SK-N-SH treated with all-trans-retinoic acid at 6 μM for 48 hours (cell line): ENCODE measurements at regions not wholly inside any gene's neighbourhood (a gene's known extent, or its start where the extent isn't known, plus 50 kb on each side); places are given as distances from the start of the nearest gene placed in this dataset.

Experiments
- ATAC-seq: fragments of 200-7000 bp; cut with Tn5 transposase; 3 replicates; pipeline ENCODE4 v1.9.1; 2020; ENCODE audit warnings: mild to moderate bottlenecking, moderate library complexity
- ARNTL ChIP-seq: fragments of 450-650 bp; formaldehyde crosslinking; IDR thresholded peaks from 2 replicates; pipeline ENCODE4 v1.5.0; 2020; ENCODE audit warnings: low read depth, mild to moderate bottlenecking, moderate library complexity, borderline replicate concordance
- BACH2 ChIP-seq: fragments of 250-450 bp; sonication (Bioruptor Pico); IDR thresholded peaks from 2 replicates; pipeline ENCODE4 v1.9.0; 2021; ENCODE audit warnings: mild to moderate bottlenecking, borderline replicate concordance
- CSDC2 ChIP-seq: fragments of 250-450 bp; sonication (Bioruptor Pico); IDR thresholded peaks from 2 replicates; pipeline ENCODE4 v1.5.0; 2020; ENCODE audit warnings: mild to moderate bottlenecking, moderate library complexity
- ESRRG ChIP-seq: fragments of 250-450 bp; sonication (Bioruptor Pico); IDR thresholded peaks from 2 replicates; pipeline ENCODE4 v1.6.1; 2021; ENCODE audit warnings: mild to moderate bottlenecking
- GLIS3 ChIP-seq: fragments of 250-450 bp; sonication (Bioruptor Pico); IDR thresholded peaks from 2 replicates; pipeline ENCODE4 v1.5.0; 2020; ENCODE audit warnings: mild to moderate bottlenecking, moderate library complexity
- ISL1 ChIP-seq: fragments of 250-450 bp; sonication (Bioruptor Pico); IDR thresholded peaks from 2 replicates; pipeline ENCODE4 v2.1.2; 2022; ENCODE audit warnings: mild to moderate bottlenecking, moderate library complexity
- OSR1 ChIP-seq: fragments of 250-450 bp; sonication (Bioruptor Pico); IDR thresholded peaks from 2 replicates; pipeline ENCODE4 v1.8.0; 2022; ENCODE audit warnings: moderate library complexity, mild to moderate bottlenecking, inconsistent platforms
- POU6F1 ChIP-seq: fragments of 250-450 bp; sonication (Bioruptor Pico); IDR thresholded peaks from 2 replicates; pipeline ENCODE4 v1.8.0; 2021; ENCODE audit warnings: low read depth, mild to moderate bottlenecking, moderate library complexity, borderline replicate concordance
- PPARA ChIP-seq: fragments of 250-450 bp; sonication (Bioruptor Pico); IDR thresholded peaks from 2 replicates; pipeline ENCODE4 v1.5.0; 2020; ENCODE audit warnings: mild to moderate bottlenecking, borderline replicate concordance
- RARB ChIP-seq: fragments of 250-450 bp; sonication (Bioruptor Pico); IDR thresholded peaks from 2 replicates; pipeline ENCODE4 v1.8.0; 2021; ENCODE audit warnings: mild to moderate bottlenecking, moderate library complexity
- SNAI2 ChIP-seq: fragments of 250-450 bp; sonication (Bioruptor Pico); IDR thresholded peaks from 2 replicates; pipeline ENCODE4 v1.5.0; 2020; ENCODE audit warnings: mild to moderate bottlenecking, moderate library complexity
- TCF4 ChIP-seq: fragments of 250-450 bp; sonication (Bioruptor Pico); IDR thresholded peaks from 2 replicates; pipeline ENCODE4 v1.8.0; 2021; ENCODE audit warnings: mild to moderate bottlenecking, moderate library complexity, borderline replicate concordance
- TOX ChIP-seq: fragments of 250-450 bp; sonication (Bioruptor Pico); IDR thresholded peaks from 2 replicates; pipeline ENCODE4 v1.8.0; 2021; ENCODE audit warnings: mild to moderate bottlenecking, moderate library complexity, borderline replicate concordance
- TSHZ2 ChIP-seq: fragments of 250-450 bp; sonication (Bioruptor Pico); IDR thresholded peaks from 2 replicates; pipeline ENCODE4 v1.5.0; 2020; ENCODE audit warnings: mild to moderate bottlenecking, moderate library complexity
- ZC3H10 ChIP-seq: fragments of 250-450 bp; sonication (Bioruptor Pico); IDR thresholded peaks from 2 replicates; pipeline ENCODE4 v1.5.1; 2021; ENCODE audit warnings: mild to moderate bottlenecking, moderate library complexity
- ZFP3 ChIP-seq: fragments of 250-450 bp; sonication (Bioruptor Pico); IDR thresholded peaks from 2 replicates; pipeline ENCODE4 v1.5.0; 2020; ENCODE audit warnings: mild to moderate bottlenecking, moderate library complexity
- ZFP30 ChIP-seq: fragments of 450-650 bp; formaldehyde crosslinking; IDR thresholded peaks from 2 replicates; pipeline ENCODE4 v1.5.0; 2022; ENCODE audit warnings: mild to moderate bottlenecking, moderate library complexity
- ZNF565 ChIP-seq: fragments of 450-650 bp; formaldehyde crosslinking; conservative IDR thresholded peaks from 2 replicates; pipeline ENCODE4 v1.5.0; 2020; ENCODE audit warnings: low read depth, mild to moderate bottlenecking, moderate library complexity
- ZNF70 ChIP-seq: fragments of 450-650 bp; formaldehyde crosslinking; IDR thresholded peaks from 2 replicates; pipeline ENCODE4 v1.5.0; 2020; ENCODE audit warnings: mild to moderate bottlenecking, moderate library complexity
- ZNF8 ChIP-seq: fragments of 450-650 bp; formaldehyde crosslinking; IDR thresholded peaks from 2 replicates; pipeline ENCODE4 v1.5.0; 2020; ENCODE audit warnings: mild to moderate bottlenecking, moderate library complexity
- TF ChIP-seq, protein P1 (sequence below): fragments of 250-450 bp; sonication (Bioruptor Pico); IDR thresholded peaks from 2 replicates; pipeline ENCODE4 v1.5.1; 2020; ENCODE audit warnings: low read depth, mild to moderate bottlenecking, moderate library complexity

DNA sequence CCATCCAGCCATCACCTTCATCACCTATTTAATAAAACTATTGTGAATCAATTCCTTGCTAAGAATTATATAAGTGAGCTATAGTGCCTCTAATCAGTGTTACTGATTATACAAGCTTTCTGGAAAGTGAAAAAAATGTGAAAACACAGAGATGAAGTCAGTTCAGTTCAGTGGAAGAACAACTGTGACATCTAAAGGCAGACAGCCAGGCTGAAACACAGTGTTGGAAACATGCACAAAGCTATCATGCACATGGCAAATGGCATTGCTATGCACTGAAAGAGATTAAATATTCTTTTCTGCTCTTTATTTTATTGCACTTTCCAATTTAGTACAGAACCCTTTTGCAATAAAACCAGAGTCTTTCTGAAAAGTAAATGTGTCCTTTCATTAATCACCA lies 294.0 kb downstream of the RBM26 start (continued):
- TF ChIP-seq POU6F1 (CRISPR knock-in tag) (no peak), ESRRG (CRISPR knock-in tag) (no peak), ZC3H10 (CRISPR knock-in tag) (no peak), PPARA (CRISPR knock-in tag) (no peak), ISL1 (CRISPR knock-in tag) (no peak), ZFP3 (no peak), TSHZ2 (CRISPR knock-in tag) (no peak), ARNTL (CRISPR knock-in tag) (no peak)
- TF ChIP-seq, all 23 proteins: peak for 0

GRCh38 chr13:79108914-79109643 lies 297.0 kb downstream of the RBM26 start:
- ATAC-seq = no peak
- TF ChIP-seq, protein P1, sequence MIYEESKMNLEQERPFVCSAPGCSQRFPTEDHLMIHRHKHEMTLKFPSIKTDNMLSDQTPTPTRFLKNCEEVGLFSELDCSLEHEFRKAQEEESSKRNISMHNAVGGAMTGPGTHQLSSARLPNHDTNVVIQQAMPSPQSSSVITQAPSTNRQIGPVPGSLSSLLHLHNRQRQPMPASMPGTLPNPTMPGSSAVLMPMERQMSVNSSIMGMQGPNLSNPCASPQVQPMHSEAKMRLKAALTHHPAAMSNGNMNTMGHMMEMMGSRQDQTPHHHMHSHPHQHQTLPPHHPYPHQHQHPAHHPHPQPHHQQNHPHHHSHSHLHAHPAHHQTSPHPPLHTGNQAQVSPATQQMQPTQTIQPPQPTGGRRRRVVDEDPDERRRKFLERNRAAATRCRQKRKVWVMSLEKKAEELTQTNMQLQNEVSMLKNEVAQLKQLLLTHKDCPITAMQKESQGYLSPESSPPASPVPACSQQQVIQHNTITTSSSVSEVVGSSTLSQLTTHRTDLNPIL (CRISPR knock-in tag) = no peak
- TF ChIP-seq ZNF70 = no peak
- TF ChIP-seq TOX = no peak
- no peak for TF ChIP-seq POU6F1 (CRISPR knock-in tag)
- TF ChIP-seq ZNF8 = no peak
- no peak for TF ChIP-seq GLIS3 (CRISPR knock-in tag)
- no peak for TF ChIP-seq ZNF565 (CRISPR knock-in tag)
- no peak for TF ChIP-seq CSDC2 (CRISPR knock-in tag)
- TF ChIP-seq ZFP3 = no peak
- no peak for TF ChIP-seq ZFP30 (CRISPR knock-in tag)
- no peak for TF ChIP-seq RARB (CRISPR knock-in tag)
- no peak for TF ChIP-seq OSR1 (CRISPR knock-in tag)
- TF ChIP-seq BACH2 (CRISPR knock-in tag) = no peak
- TF ChIP-seq SNAI2 (CRISPR knock-in tag) = no peak
- TF ChIP-seq ARNTL (CRISPR knock-in tag) = no peak
- TF ChIP-seq ESRRG (CRISPR knock-in tag) = no peak
- TF ChIP-seq ZC3H10 (CRISPR knock-in tag) = no peak
- TF ChIP-seq TCF4 (CRISPR knock-in tag) = no peak

GRCh38 chr13:79098596-79098995 lies 307.5 kb downstream of the RBM26 start:
- TF ChIP-seq RARB (CRISPR knock-in tag) = no peak
- no peak for TF ChIP-seq SNAI2 (CRISPR knock-in tag)
- TF ChIP-seq ZC3H10 (CRISPR knock-in tag) = no peak
- TF ChIP-seq TCF4 (CRISPR knock-in tag) = no peak
- no peak for TF ChIP-seq CSDC2 (CRISPR knock-in tag)
- no peak for TF ChIP-seq OSR1 (CRISPR knock-in tag)
- no peak for TF ChIP-seq GLIS3 (CRISPR knock-in tag)
- TF ChIP-seq ZFP3 = no peak
- TF ChIP-seq ZFP30 (CRISPR knock-in tag) = no peak
- TF ChIP-seq ZNF8 = no peak
- TF ChIP-seq ESRRG (CRISPR knock-in tag) = no peak
- no peak for TF ChIP-seq ZNF70
- TF ChIP-seq PPARA (CRISPR knock-in tag) = no peak
- TF ChIP-seq POU6F1 (CRISPR knock-in tag) = no peak

More at GRCh38 chr13:79098596-79098995, 307.5 kb downstream of the RBM26 start:
- no peak for ATAC-seq
